GM19351 (cell line): ENCODE measurements at regions not wholly inside any gene's neighbourhood (a gene's known extent, or its start where the extent isn't known, plus 50 kb on each side); places are given as distances from the start of the nearest gene placed in this dataset.

ENCODE experiments used
- ATAC-seq: cut with Tn5 transposase; IDR thresholded peaks from one replicate; pipeline ENCODE4 v1.9.1; 2021; ENCODE audit warnings: mild to moderate bottlenecking, moderate library complexity; ENCODE audit not compliant: unreplicated experiment

GRCh38 chr5:100479079-100479688, 56.0 kb upstream of the FAM174A start:
- peak; percentile 66 for ATAC-seq

- ATAC-seq = no peak
These were observed 63.1 kb upstream of the FAM174A start for GRCh38 chr5:100472091-100472490.

- peak; percentile 90 for ATAC-seq
These were observed 65.4 kb upstream of the FAM174A start for GRCh38 chr5:100469767-100470166.

- ATAC-seq = no peak
These were observed 70.8 kb upstream of the FAM174A start for GRCh38 chr5:100464418-100464817.

- ATAC-seq = no peak
These were observed 78.6 kb upstream of the FAM174A start for GRCh38 chr5:100456615-100457014.

GRCh38 chr5:100452126-100452525, 83.0 kb upstream of the FAM174A start:
- no peak for ATAC-seq

- ATAC-seq = no peak
These were observed 87.1 kb upstream of the FAM174A start for GRCh38 chr5:100448111-100448528.

GRCh38 chr5:100446879-100447430, 88.2 kb upstream of the FAM174A start:
- ATAC-seq = no peak

- no peak for ATAC-seq
These were observed 90.2 kb upstream of the FAM174A start for GRCh38 chr5:100444961-100445360.

GRCh38 chr5:100434815-100435214, 100.4 kb upstream of the FAM174A start:
- ATAC-seq = no peak

- no peak for ATAC-seq
These were observed 102.4 kb upstream of the FAM174A start for GRCh38 chr5:100432741-100433140.

- peak; percentile 93 for ATAC-seq
These were observed 104.6 kb upstream of the FAM174A start for GRCh38 chr5:100430268-100431195.

- no peak for ATAC-seq
These were observed 110.4 kb upstream of the FAM174A start for GRCh38 chr5:100424787-100425186.

GRCh38 chr5:100424017-100424416, 111.2 kb upstream of the FAM174A start:
- ATAC-seq = no peak

GRCh38 chr5:100423330-100423729, 111.8 kb upstream of the FAM174A start:
- no peak for ATAC-seq

- ATAC-seq = no peak
These were observed 113.8 kb upstream of the FAM174A start for GRCh38 chr5:100421360-100421759.

- ATAC-seq = no peak
These were observed 116.9 kb upstream of the FAM174A start for GRCh38 chr5:100418231-100418630.

GRCh38 chr5:100409660-100410151, 125.5 kb upstream of the FAM174A start:
- no peak for ATAC-seq

- no peak for ATAC-seq
These were observed 128.1 kb upstream of the FAM174A start for GRCh38 chr5:100407053-100407452.

- no peak for ATAC-seq
These were observed 128.5 kb upstream of the FAM174A start for GRCh38 chr5:100406640-100407039.

GRCh38 chr5:100402071-100402470, 133.1 kb upstream of the FAM174A start:
- ATAC-seq = no peak

GRCh38 chr5:100401149-100401548, 134.0 kb upstream of the FAM174A start:
- ATAC-seq = no peak
